ENCODE measurements at regions not wholly inside any gene's neighbourhood (a gene's known extent, or its start where the extent isn't known, plus 50 kb on each side); places are given as distances from the start of the nearest gene placed in this dataset.

DNA sequence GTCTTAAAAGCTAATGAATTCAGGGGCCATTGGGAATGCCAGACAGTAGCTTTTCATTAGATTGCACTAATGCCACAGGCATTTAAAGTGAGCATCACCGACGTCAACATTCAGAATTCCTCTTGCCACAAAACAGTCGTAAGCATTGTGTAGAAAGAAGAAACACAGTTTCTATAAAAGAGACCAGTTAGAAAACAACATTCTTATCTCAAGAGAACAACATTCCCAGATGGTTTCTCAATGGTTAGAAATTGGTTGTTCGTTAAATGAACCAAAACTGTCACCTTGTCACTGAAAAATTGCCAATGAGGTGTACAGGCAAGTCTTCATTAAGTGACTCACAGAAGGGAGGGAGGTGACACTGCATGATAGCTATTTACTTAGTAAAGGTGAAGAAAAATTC lies 401.6 kb upstream of the PRR16 start:
- Histone ChIP-seq H3K4me1 (ENCODE audit: control insufficient read depth in 2 of 3, insufficient read depth in 2 of 3, low read depth in 1 of 3, low read length in 3 of 3) (no peaks in the 10 kb centered on the region), H3K27ac (ENCODE audit: low read depth in 2 of 2, low read length in 2 of 2) (no peak overlapping the region), H3K9me3 (ENCODE audit: control insufficient read depth in 2 of 3, insufficient read depth in 1 of 3, low read length in 3 of 3) (no peaks in the 10 kb centered on the region), H3K36me3 (ENCODE audit: control insufficient read depth in 2 of 3, insufficient read depth in 3 of 3, low read length in 3 of 3) (no peaks in the 10 kb centered on the region), H3K27me3 (ENCODE audit: control insufficient read depth, insufficient read depth, low read length) (no peaks in the 10 kb centered on the region), H3K9ac (ENCODE audit: low read length in 3 of 3) (no peak overlapping the region), H3K4me3 (ENCODE audit: low read length in 3 of 3) (no peak overlapping the region)
- TF ChIP-seq, protein P1, sequence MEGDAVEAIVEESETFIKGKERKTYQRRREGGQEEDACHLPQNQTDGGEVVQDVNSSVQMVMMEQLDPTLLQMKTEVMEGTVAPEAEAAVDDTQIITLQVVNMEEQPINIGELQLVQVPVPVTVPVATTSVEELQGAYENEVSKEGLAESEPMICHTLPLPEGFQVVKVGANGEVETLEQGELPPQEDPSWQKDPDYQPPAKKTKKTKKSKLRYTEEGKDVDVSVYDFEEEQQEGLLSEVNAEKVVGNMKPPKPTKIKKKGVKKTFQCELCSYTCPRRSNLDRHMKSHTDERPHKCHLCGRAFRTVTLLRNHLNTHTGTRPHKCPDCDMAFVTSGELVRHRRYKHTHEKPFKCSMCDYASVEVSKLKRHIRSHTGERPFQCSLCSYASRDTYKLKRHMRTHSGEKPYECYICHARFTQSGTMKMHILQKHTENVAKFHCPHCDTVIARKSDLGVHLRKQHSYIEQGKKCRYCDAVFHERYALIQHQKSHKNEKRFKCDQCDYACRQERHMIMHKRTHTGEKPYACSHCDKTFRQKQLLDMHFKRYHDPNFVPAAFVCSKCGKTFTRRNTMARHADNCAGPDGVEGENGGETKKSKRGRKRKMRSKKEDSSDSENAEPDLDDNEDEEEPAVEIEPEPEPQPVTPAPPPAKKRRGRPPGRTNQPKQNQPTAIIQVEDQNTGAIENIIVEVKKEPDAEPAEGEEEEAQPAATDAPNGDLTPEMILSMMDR (IDR thresholded peaks at IDR 0.05; ENCODE audit: borderline replicate concordance, extremely low read depth, insufficient read depth), result no peak
- no peak for DNase-seq
- intact Hi-C loops (cut with DNase I), result no loop called here
- no peak for FAIRE-seq

DNA sequence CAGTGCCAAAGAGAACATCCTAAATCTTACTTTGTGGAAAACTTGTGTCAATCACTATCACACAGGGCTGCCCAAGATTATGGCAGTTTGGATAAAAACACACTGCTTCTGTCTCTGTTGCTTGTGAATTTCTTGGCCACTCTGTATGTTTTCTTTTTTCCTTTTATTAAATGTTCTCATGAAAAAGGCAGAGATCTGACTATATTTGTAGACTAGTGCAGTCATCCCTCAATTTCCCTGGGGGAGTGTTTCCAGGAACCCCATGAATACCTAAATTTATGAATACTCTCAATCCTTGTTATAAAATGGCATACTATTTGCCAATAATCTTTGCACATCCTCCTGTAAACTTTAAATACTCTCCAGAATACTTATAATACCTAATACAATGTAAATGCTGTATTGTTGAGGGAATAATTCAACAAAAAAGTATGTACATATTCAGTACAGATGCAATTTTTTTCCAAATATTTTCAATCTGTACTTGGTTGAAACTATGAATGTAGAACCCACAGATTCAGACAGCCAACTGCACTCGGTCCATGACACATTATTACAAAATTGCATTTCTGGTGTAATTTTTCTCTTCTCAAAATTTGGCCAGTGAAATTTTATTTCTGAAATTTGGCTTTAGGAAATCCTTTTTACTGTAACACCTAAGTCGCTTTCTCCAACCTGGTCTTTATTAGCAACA lies 391.9 kb upstream of the PRR16 start:
- no peaks in the 10 kb centered on the region for H3K9me3 ChIP-seq (ENCODE audit: control insufficient read depth in 2 of 3, insufficient read depth in 1 of 3, low read length in 3 of 3)
- no peak overlapping the region for H3K27ac ChIP-seq (ENCODE audit: low read depth in 2 of 2, low read length in 2 of 2)
- DNase-seq (no peak), FAIRE-seq (no peak)
- no peak overlapping the region for H3K9ac ChIP-seq (ENCODE audit: low read length in 3 of 3)
- H3K27me3 ChIP-seq (ENCODE audit: control insufficient read depth, insufficient read depth, low read length), result no peaks in the 10 kb centered on the region
- H3K36me3 ChIP-seq (ENCODE audit: control insufficient read depth in 2 of 3, insufficient read depth in 3 of 3, low read length in 3 of 3), result no peaks in the 10 kb centered on the region
- TF ChIP-seq, protein P1 (IDR thresholded peaks at IDR 0.05; ENCODE audit: borderline replicate concordance, extremely low read depth, insufficient read depth), result no peak
- no peaks in the 10 kb centered on the region for H3K4me1 ChIP-seq (ENCODE audit: control insufficient read depth in 2 of 3, insufficient read depth in 2 of 3, low read depth in 1 of 3, low read length in 3 of 3)
- no peak overlapping the region for H3K4me3 ChIP-seq (ENCODE audit: low read length in 3 of 3)
- intact Hi-C loops (cut with DNase I), result no loop called here

- H3K27ac ChIP-seq (ENCODE audit: low read depth in 2 of 2, low read length in 2 of 2), result no peak overlapping the region
- FAIRE-seq, result no peak
- H3K27me3 ChIP-seq (ENCODE audit: control insufficient read depth, insufficient read depth, low read length), result no peaks in the 10 kb centered on the region
- TF ChIP-seq, protein P1 (IDR thresholded peaks at IDR 0.05; ENCODE audit: borderline replicate concordance, extremely low read depth, insufficient read depth), result no peak
- H3K4me3 ChIP-seq (ENCODE audit: low read length in 3 of 3), result no peak overlapping the region
- no peaks in the 10 kb centered on the region for H3K9me3 ChIP-seq (ENCODE audit: control insufficient read depth in 2 of 3, insufficient read depth in 1 of 3, low read length in 3 of 3)
- H3K9ac ChIP-seq (ENCODE audit: low read length in 3 of 3), result no peak overlapping the region
- DNase-seq, result peak in 2 of 5 donors; percentile 36 to 47
- H3K36me3 ChIP-seq (ENCODE audit: control insufficient read depth in 2 of 3, insufficient read depth in 3 of 3, low read length in 3 of 3), result no peaks in the 10 kb centered on the region
- no peaks in the 10 kb centered on the region for H3K4me1 ChIP-seq (ENCODE audit: control insufficient read depth in 2 of 3, insufficient read depth in 2 of 3, low read depth in 1 of 3, low read length in 3 of 3)
- intact Hi-C loops (cut with DNase I), result no loop called here
Measured at GRCh38 chr5:120073722-120074121, 390.4 kb upstream of the PRR16 start.

GRCh38 chr5:120080781-120081180 lies 383.3 kb upstream of the PRR16 start:
- Histone ChIP-seq H3K4me3 (ENCODE audit: low read length in 3 of 3) (no peak overlapping the region), H3K4me1 (ENCODE audit: control insufficient read depth in 2 of 3, insufficient read depth in 2 of 3, low read depth in 1 of 3, low read length in 3 of 3) (no peaks in the 10 kb centered on the region), H3K36me3 (ENCODE audit: control insufficient read depth in 2 of 3, insufficient read depth in 3 of 3, low read length in 3 of 3) (no peaks in the 10 kb centered on the region), H3K9me3 (ENCODE audit: control insufficient read depth in 2 of 3, insufficient read depth in 1 of 3, low read length in 3 of 3) (no peaks in the 10 kb centered on the region), H3K9ac (ENCODE audit: low read length in 3 of 3) (no peak overlapping the region), H3K27me3 (ENCODE audit: control insufficient read depth, insufficient read depth, low read length) (no peaks in the 10 kb centered on the region), H3K27ac (ENCODE audit: low read depth in 2 of 2, low read length in 2 of 2) (no peak overlapping the region)
- no peak for DNase-seq
- FAIRE-seq, result no peak
- TF ChIP-seq, protein P1 (IDR thresholded peaks at IDR 0.05; ENCODE audit: borderline replicate concordance, extremely low read depth, insufficient read depth), result no peak
- intact Hi-C loops (cut with DNase I), result no loop called here
